ENCODE measurements at regions not wholly inside any gene's neighbourhood (a gene's known extent, or its start where the extent isn't known, plus 50 kb on each side); places are given as distances from the start of the nearest gene placed in this dataset.

DNA sequence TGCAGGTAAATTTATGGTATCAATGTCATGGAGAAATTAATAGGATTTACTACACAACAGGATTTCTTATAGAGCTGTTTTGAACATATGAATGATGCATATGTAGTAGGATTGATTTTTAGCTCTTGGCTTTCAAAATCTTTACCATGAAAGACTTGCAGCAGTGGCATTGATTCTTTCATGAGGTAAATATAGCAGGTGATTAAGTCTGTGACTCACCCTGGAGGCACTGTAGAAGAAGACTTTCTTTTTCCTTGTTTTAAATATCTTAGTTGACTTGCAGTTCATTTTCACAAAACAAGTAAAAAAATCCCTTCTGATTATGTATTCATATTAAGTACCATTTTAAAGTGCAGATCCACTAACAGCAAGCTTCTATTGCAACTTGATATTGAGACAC lies 463.0 kb downstream of the FBXO15 start:
- TF ChIP-seq FOXA1 (IDR thresholded peaks at IDR 0.05) = no peak
- TF ChIP-seq, protein P1, sequence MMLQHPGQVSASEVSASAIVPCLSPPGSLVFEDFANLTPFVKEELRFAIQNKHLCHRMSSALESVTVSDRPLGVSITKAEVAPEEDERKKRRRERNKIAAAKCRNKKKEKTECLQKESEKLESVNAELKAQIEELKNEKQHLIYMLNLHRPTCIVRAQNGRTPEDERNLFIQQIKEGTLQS (IDR thresholded peaks at IDR 0.05) = no peak

Measured in liver (tissue), 2 donors.